ENCODE measurements at regions not wholly inside any gene's neighbourhood (a gene's known extent, or its start where the extent isn't known, plus 50 kb on each side); places are given as distances from the start of the nearest gene placed in this dataset.

DNA sequence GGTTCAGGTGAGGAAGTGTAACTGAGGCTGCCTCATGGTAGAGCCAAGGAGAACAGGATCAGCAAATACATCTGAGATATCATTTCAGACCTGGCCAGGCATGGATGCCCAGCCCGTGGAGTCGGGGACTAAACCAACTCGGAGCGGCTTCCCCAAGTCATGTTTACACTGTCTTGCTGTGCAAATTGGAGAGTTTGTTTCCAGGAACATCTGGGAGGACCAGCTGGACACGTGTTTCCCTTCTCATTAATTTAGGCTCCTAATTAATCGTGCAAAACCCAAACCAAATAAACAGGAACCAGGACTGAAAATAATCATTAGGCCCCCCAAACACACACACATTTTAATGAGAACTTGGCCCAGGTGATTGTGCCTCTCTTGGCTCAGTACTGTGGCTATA, 70.9 kb upstream of the SALL1 start:
- no peak for DNase-seq (ENCODE audit: low read depth)
- no peak overlapping the region for H3K4me3 ChIP-seq (ENCODE audit: low read depth, low read length)
- in situ Hi-C loops (cut with HindIII; ENCODE audit: low sequenced_read_pairs), result no loop called here
- TF ChIP-seq, protein P1, sequence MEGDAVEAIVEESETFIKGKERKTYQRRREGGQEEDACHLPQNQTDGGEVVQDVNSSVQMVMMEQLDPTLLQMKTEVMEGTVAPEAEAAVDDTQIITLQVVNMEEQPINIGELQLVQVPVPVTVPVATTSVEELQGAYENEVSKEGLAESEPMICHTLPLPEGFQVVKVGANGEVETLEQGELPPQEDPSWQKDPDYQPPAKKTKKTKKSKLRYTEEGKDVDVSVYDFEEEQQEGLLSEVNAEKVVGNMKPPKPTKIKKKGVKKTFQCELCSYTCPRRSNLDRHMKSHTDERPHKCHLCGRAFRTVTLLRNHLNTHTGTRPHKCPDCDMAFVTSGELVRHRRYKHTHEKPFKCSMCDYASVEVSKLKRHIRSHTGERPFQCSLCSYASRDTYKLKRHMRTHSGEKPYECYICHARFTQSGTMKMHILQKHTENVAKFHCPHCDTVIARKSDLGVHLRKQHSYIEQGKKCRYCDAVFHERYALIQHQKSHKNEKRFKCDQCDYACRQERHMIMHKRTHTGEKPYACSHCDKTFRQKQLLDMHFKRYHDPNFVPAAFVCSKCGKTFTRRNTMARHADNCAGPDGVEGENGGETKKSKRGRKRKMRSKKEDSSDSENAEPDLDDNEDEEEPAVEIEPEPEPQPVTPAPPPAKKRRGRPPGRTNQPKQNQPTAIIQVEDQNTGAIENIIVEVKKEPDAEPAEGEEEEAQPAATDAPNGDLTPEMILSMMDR (IDR thresholded peaks at IDR 0.05; ENCODE audit: low read depth, low read length, missing control alignments), result no peak

DNA sequence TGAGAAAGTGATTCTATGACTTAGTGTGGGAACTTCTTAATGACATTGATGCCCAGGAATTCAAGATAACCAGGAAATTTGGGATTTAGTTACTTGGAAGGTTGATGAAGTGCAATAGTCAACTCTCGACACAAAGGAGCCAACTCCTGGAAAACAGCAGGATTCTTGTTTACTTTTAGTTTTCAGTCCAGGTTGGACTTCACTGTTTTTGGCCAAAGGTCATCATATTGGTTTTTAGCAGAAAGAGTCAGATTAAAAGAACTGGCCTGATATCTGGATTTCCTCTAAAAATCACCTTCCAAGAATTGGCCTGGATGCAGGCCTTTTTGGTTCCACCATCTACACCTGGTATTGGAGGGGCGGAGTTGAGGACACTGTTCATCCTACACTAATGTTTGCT, 60.1 kb upstream of the SALL1 start:
- in situ Hi-C loops (cut with HindIII; ENCODE audit: low sequenced_read_pairs), result no loop called here
- H3K4me3 ChIP-seq (ENCODE audit: low read depth, low read length), result no peak overlapping the region

DNA sequence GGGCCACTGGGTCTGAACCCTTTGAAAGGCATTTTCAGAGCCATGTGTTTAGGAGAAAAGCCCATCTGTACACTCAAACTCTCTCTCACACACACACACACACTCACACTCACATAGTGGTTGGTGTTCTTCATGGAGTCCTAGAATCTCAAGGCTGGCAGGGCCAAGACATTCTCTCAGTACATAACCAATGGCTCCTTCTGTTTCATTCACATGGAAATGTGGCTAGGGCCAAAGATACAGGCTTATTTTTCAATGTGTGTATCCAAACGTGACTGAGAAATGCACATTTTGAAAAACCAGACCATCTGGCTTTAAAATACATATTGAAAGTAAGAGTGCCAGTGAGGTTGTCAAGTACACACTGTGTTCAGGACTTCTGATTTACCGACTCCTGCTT, 59.0 kb upstream of the SALL1 start:
- in situ Hi-C loops (cut with HindIII; ENCODE audit: low sequenced_read_pairs), result no loop called here
- DNase-seq (ENCODE audit: low read depth), result no peak

More for the DNA sequence above, 60.1 kb upstream of the SALL1 start:
- TF ChIP-seq, protein P1 (IDR thresholded peaks at IDR 0.05; ENCODE audit: low read depth, low read length, missing control alignments), result no peak
- DNase-seq (ENCODE audit: low read depth), result no peak

DNA sequence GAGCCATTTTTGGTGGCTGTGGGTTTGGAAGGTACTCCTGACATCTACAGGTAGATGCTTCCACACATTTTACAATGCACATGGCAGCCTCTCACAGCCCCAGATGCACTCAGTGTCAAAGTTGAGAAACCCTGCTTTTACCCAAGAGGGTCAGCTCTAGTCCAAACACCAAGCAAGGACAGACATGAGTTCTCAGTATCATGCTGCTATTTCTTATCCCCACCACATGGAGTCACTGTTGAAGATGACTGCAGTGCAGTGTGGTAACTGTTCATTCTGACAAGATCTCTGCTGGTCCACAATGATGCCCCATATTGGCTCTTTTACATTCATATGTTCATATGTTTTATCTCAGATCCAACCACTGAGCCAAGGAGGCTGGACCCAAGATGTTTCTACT, 50.5 kb upstream of the SALL1 start:
- no peak overlapping the region for H3K4me3 ChIP-seq (ENCODE audit: low read depth, low read length)
- TF ChIP-seq, protein P1 (IDR thresholded peaks at IDR 0.05; ENCODE audit: low read depth, low read length, missing control alignments), result no peak
- in situ Hi-C loops (cut with HindIII; ENCODE audit: low sequenced_read_pairs), result no loop called here
- no peak for DNase-seq (ENCODE audit: low read depth)

More for the DNA sequence above, 59.0 kb upstream of the SALL1 start:
- TF ChIP-seq, protein P1 (IDR thresholded peaks at IDR 0.05; ENCODE audit: low read depth, low read length, missing control alignments), result no peak
- H3K4me3 ChIP-seq (ENCODE audit: low read depth, low read length), result no peak overlapping the region

Measured in astrocyte of the cerebellum (primary cell).